Inflammatory macrophage (primary cell): ENCODE measurements at regions not wholly inside any gene's neighbourhood (a gene's known extent, or its start where the extent isn't known, plus 50 kb on each side); places are given as distances from the start of the nearest gene placed in this dataset.
A peak's percentile ranks its signal among the peaks of the same experiment; 100 is the strongest.

ENCODE experiments used
- DNase-seq, 2 donors: peaks; one replicate each; pipeline ENCODE4 v3.0.0-alpha.2; 2020 to 2022

- DNase-seq = no peak
Observed at GRCh38 chr2:120667981-120668380, 67.7 kb upstream of the GLI2 start.

DNA sequence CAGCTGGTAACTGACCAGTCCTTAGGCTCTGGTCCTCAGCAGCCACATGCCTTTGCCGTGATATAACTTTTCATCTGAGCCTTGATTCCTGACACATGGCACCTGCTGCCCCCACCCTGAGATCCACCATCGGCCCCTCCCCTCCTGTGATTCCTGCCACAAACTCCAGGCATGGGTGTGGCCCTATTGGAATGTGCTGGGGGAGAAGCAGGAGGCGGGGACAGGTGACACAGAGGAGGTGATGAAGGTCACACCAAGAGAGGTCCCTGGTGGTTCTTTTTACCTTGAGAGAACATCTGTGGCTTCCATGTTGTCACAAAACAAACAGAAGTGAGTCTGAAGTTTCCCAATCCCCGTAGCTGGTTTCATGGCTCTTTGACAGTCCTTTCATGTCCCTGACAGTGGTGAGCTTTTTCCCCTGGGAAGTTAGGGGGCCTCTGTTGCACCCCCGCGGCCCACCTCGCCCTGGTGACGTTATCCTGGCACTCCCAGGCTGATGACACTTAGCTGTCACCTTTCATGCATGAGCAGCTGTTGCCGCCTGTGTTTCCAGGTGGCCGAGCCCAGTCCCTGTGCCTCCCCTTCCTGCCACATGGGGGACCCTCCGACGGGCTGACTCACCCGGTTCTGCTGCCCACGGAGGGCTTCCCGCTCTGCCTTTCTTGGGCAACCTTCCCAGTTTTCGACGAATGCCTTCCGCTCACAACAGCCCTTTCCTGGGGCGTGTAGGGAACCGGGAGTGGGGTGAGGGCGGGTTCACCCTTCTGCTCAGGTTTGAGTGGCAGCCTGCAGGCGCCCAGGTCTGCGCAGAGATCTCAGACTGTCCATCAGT, 66.3 kb upstream of the GLI2 start:
- no peak for DNase-seq

DNA sequence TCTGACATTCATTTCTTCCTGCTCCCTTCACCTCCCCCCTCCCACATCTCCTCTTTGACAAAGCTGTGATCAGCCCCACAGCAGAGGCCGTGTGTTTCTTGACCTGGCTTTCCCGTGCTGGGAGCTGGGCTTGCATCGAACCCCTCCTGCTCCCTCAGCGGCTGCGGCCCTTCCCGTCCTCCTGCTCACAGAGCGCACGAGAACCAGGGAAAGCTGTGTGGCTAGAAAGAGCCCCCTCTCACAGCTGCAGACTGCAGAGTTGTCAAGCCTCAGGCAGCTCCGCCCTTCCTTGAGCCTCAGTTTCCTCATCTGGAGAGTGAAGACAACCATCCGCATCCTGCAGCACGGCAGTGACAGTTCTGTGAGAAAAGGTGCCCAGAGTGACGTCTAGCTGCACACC, 65.7 kb upstream of the GLI2 start:
- DNase-seq = no peak

GRCh38 chr2:120670371-120670770, 65.3 kb upstream of the GLI2 start:
- DNase-seq = no peak

DNA sequence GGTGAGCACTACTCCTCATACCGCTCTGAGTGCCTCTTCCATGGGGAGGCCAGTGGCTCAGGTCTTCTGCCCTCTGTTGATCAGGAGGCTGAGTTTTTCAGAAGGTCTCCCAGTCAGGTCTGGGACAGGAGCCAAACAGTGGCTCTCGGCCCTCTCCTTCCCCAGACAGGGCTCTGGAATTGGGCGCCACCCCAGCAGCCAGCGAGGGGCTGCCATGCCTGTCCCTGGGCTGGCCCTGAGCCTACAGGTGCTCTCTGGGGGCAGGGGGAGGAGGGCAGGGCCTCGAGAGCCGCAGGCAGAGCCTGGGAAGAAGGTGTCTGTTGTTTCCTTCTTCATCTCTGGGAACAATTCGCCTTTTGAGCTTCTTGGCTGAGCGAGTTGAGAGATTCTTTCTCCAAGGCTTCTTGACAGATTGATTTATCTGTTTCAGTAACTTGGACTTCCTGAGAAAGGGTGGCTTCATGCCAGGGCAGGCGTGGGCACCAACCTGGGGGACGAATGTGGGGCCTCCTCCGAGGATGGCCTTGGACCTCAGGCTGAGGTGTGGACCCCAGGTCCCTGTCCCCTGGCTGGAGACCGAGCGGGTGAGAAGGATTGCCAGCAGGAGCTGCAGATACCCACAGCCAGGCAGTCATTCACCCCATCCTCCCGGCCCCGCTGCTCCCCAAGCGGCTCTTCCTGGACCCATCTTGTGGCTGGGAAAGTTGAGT, 64.7 kb upstream of the GLI2 start:
- no peak for DNase-seq

DNA sequence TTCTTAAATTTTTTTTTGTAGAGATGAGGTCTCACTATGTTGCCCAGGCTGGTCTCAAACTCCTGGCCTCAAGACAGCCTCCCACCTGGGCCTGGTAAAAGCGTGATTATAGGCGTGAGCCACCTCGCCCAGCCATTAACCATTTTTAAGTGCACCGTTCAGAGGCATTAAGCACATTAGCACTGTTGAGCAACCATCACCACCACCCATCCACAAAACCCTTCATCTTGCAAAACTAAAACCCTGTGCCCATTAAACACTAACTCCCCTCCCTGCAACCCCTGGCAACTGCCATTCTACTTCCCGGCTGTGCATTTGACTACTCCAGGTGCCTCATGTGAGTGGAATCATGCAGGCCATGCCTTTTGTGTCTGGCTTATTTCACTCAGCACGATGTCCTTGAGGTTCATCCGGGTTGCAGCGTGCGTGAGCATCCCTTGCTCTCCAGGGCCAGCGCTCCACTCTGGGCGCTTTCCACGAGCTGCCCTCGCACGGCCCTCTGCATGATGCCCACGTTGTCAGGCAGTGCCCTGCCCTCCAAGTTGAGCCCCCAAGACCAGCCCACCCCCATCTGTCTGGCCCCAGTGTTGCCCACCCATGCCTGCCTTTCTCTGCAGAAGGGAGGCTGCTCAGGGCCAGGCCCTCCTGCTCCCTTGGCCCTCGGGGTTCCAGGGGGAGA, 63.0 kb upstream of the GLI2 start:
- no peak for DNase-seq

GRCh38 chr2:120673205-120673550, 62.5 kb upstream of the GLI2 start:
- no peak for DNase-seq

GRCh38 chr2:120673571-120674061, 62.1 kb upstream of the GLI2 start:
- no peak for DNase-seq

DNA sequence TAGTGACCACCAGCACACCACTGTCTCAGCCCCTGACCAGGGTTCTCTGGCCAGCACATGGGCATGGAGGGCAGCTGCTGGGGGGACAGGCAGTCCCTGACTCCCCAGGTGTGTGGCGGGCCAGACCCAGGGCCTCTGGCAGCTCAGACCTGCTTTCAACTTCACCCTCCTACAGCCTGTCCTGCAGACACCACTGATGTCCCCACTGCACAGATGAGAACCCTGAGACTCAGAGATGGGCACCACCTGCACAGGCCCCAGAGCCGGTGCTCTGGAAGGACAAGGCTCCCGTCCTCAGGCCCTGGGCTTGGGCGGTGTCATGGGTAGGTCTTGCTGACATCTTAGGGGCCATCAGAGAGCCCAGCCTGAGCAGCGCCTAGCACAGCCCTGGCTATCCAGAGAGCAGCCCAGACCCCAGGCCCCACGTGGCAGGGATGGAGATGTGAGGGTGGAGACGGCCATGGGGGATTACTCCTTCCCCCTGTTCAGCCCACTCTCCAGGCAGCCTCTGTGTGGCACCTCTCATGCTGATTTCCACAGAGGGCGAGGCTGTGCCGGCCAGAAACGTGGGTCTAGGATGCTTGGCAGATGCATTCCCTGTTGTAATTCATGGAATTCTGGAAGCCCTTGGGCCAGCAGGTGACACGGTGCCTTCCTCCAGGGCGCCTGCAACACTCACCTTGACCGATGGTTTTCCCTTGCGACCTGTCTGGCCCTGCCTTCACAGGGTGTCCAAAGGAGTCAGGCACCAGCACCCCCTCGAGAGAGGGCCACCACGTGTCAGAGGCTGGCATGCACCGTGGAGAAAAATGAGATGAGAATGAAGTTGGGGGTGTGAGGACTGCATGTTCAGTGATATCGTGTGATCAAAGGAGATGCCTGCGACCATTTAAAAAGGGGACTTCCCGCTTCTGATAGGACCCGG, 61.2 kb upstream of the GLI2 start:
- no peak for DNase-seq

DNA sequence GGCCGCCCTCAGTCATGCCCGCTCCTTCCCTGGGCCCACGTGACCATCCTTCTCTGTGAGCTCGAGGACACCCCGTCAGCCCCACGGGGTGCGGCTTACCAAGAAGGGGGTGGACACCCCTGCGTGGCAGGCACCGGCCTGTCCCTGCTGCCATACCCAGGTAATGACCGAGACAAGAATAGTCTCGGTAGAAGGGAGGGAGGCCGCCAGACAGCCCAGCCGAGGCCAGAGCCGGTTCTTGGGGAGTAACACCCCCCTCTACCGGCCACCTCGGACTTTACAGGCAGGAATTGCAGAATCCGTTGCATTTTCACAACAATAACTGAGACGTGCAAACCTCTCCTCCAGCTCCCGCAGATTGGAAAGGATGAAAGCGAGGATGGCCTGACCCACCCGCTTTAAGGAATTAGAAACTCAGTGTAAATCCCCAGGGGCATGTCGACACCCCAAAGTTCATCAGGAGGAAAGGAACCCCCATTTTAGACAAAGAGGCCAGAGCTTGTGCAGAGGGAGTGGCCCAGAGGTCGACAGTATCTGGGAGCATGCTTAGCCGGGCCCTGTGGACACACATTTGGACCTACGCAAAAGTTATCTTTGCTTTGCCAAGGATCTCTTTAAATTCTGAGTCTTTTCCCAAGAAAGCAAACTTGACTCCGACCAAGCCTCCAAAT, 60.1 kb upstream of the GLI2 start:
- DNase-seq = peak; percentile 44 to 60

DNA sequence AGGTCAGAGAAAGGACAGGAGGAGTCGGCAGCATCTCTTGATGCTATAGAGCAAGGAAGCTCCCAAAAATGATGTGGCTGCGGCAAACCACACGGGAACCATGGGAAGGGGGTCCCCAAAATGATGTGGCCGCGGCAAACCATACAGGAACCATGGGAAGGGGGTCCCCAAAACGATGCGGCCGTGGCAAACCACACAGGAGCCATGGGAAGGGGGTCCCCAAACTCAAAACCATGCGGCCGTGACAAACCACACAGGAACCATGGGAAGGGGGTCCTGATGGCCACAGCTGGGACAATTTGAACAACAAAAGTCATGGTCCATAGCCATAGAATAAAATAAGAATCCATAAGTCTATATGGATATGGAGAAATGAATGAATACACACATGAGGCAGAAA, 58.4 kb upstream of the GLI2 start:
- no peak for DNase-seq

GRCh38 chr2:120677696-120678247, 57.9 kb upstream of the GLI2 start:
- no peak for DNase-seq

DNA sequence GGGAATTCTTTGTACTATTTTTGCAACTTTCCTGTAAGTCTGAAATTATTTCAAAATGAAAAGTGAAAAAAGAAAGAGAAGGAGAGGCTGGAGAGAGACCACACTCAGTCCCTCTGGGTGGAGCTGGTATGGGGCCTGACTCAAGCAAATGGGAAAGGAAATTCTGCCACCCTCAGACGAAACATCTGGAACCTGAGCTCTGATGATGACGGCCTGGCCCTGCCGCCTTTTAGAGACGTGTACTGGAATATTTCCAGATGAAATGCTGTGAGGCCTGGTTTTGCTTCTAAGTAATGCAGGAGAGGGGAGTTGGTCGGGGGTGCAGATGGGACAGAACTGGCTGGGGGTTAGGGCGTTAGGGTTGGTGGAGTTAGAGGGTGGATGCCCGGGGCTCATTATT, 57.4 kb upstream of the GLI2 start:
- DNase-seq = no peak

DNA sequence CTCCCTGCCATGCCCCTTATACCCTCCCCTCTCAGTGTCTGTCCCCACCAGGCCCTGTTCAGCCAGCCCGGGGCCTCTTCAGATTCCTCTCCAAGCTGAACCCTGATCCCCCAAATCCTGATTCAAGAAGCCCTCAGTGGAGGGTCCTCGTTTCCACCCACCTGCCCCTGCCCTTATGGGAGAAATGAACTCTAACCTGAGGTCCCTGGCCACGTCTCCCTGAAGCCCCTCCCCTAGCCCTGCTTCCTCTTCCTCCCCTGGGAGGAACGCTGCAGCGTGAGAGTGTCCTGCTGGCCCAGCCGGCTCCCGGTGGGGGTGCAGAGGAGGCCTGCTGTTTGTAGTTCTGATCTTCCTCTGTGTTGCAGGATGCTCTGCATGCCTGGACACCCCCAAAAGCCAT, 56.7 kb upstream of the GLI2 start:
- DNase-seq = no peak

DNA sequence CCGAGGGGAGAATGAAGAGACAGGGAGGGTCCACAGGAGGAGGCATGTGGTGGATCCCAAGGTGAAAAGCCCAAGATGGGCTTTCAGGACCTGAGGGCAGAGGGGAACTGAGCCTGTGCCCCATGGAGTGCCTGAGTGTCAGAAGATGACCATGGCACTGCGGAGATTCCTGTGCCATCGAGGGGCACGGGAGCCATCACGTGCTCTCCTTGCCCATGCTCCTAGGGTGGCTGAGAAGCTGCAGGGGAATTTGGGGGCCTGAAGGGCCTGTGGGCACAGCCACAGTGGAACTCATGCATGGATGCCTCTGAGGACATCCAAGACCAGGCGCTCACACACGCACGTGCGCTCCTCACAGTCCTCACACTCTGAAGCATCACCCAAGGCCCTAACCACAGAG, 56.1 kb upstream of the GLI2 start:
- no peak for DNase-seq

DNA sequence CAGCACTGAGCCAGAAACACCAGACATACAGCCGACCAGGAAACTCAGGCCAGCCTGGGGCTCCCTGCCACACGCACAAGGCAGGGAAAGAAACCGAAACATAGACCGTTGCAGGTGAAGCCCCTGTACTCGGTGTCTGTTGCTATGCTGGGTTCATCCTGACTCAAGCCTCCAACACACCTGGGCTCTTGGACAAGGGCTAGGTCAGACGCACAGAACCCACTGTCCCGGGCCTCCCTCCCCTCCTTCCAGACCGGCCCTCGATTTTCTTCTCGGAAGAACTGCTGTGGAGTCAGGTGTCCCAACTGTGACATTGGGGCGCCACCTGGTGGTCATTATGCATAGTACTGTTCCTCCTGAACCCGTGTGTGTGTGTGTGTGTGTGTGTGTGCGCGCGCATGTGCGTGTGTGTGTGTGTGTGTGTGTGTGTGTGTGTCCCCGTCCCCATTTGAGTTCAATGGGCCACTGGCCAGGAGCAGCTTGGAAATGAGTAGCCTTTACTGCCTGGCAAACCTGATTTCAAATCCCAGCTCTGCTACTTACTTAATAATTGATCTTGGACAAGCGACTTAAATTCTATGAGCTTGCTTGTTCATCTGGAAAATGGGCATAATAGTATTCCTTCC, 55.4 kb upstream of the GLI2 start:
- DNase-seq = peak; percentile 67 to 74

DNA sequence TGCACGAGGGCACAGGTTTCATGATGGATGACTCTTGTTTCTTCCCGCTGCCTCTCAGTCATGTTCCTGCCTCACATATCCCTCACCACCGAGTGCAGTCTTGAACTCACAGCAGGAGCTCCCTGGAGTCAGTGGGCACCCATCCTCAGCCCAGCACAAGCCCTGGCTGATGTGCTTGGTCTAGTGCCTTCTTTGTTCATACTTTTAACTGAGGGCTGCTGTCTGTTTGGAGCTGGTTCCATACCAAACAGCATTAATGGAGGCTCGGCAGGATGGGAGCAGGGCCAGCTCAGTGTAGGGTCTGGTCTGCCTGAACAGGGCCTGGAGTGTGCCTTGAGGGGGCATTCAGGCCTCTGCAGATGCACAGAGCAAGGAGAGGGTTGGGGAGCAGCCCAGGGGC, 54.5 kb upstream of the GLI2 start:
- no peak for DNase-seq

DNA sequence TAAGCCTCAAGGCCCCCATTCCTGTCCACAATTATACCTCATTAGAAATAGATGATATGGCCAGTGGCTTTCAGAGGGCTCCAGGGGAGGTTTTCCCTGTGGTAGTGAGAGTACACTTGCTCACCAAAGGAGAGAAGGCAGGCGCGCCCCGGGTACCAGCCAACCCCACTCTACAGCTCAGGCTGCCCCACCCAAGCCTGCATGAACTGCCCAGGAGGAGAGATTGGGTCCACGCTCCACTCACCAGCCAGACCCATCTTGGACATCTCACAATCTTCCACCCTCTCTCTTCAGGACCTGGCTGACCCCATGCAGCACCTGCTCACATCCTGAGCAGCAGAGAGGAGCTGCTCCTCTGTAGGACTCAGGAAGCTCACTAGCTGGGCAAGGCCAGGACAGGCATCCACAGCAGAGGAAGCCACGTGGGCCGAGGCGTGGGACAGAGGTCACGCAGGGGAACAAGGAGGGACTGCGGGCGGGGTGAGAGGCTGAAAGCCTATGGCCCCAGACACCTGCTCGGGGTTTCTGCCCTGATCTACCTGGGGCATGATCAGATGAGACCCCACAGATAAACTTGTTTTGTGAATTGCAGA, 53.9 kb upstream of the GLI2 start:
- no peak for DNase-seq

- DNase-seq = no peak
Observed at GRCh38 chr2:120682654-120683053, 53.0 kb upstream of the GLI2 start.

DNA sequence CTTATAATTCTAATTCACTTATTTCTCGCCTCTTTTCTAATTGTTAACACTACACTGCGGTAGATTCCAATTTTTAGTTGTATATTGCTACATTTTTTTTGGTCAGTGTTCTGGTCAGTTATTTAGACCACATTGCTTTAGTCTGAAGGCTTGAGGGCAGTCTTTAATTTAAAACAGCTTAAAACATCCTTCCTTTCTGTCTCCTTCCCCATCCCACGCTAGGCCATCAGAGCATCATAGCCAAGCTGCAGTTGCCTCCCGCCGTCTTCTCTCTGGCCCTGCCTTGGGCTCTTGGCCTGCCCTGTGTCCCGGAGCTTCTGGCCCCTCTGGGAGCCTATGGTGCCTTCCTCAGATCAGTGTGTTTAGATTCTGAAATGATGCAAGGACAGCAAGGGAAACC, 52.6 kb upstream of the GLI2 start:
- no peak for DNase-seq

DNA sequence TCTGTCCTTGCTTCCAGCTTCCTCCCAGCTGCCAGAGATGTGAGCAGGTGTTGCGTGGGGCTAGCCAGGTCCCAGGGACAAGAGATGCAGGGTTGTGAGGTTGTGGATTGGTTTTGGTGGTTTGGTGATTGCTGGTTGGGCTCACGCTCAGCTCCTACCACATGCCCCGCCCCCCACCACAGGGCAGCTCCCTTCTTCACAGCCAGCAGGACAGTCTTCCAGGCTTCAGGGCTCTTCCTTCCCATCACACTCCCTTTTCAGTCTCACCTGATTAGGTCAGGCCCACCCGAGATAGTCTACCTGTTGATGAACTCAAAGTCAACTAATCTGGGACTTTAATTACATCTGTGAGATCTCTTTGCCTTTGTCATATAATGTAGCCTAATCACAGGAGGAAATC, 52.0 kb upstream of the GLI2 start:
- no peak for DNase-seq
